ENCODE measurements at regions not wholly inside any gene's neighbourhood (a gene's known extent, or its start where the extent isn't known, plus 50 kb on each side); places are given as distances from the start of the nearest gene placed in this dataset.
"Not testable (repeated sequence)": the region's sequence is repeated elsewhere in the genome, so short reads cannot be mapped to it uniquely, and the experiment has no call there.

DNA sequence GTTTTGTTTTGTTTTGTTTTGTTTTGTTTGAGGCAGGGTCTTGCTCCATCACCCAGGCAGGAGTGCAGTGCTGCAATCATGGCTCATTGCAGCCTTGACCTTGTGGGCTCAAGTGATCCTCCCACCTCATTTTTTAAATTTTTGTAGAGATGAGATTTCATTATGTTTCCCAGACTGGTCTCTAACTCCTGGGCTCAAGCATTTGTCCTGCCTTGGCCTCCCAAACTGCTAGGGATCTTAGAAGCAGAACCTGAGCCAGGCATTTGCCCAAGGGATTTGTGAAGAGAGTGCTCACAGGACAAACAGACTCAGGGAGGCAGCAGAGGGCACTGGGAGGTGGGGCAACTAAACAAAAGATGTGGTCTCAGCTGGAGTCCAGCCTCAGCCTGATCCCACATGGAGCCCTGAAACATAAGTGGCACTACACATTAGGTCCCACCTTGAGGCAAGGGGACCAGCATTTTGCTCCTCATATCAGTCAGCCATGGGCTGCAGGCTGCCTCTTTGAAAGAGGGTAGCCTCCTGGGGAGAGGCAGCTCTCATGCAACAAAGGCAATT is 86.2 kb upstream of the CMKLR1 start:
- no peak overlapping the region for H3K4me3 ChIP-seq (ENCODE audit: low read depth, low read length)
- DNase-seq (ENCODE audit: low read depth) = peak; percentile 48
- TF ChIP-seq, protein P1, sequence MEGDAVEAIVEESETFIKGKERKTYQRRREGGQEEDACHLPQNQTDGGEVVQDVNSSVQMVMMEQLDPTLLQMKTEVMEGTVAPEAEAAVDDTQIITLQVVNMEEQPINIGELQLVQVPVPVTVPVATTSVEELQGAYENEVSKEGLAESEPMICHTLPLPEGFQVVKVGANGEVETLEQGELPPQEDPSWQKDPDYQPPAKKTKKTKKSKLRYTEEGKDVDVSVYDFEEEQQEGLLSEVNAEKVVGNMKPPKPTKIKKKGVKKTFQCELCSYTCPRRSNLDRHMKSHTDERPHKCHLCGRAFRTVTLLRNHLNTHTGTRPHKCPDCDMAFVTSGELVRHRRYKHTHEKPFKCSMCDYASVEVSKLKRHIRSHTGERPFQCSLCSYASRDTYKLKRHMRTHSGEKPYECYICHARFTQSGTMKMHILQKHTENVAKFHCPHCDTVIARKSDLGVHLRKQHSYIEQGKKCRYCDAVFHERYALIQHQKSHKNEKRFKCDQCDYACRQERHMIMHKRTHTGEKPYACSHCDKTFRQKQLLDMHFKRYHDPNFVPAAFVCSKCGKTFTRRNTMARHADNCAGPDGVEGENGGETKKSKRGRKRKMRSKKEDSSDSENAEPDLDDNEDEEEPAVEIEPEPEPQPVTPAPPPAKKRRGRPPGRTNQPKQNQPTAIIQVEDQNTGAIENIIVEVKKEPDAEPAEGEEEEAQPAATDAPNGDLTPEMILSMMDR (IDR thresholded peaks at IDR 0.05; ENCODE audit: insufficient read depth, low read depth, low read length) = no peak

DNA sequence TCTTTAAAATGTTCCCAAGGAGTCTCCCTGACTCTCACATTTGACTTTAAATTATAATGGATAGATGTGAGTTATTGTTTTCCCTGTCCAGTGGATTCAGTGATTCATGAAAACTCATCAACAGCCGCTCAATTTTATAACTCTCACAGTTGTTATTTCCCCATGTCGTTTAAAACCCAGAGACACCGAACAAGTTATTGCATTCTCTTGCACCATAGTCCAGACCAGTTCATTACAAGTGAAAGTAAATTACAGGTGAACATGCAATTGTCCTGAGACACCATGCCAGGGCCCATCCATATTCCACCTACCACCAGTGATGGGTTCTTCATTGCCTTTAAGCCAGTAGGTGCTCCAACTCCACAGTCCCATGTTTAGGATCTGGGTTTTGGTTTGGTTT is 85.7 kb upstream of the CMKLR1 start:
- DNase-seq (ENCODE audit: low read depth) = peak; percentile 47
- TF ChIP-seq, protein P1 (IDR thresholded peaks at IDR 0.05; ENCODE audit: insufficient read depth, low read depth, low read length) = no peak
- no peak overlapping the region for H3K4me3 ChIP-seq (ENCODE audit: low read depth, low read length)

DNA sequence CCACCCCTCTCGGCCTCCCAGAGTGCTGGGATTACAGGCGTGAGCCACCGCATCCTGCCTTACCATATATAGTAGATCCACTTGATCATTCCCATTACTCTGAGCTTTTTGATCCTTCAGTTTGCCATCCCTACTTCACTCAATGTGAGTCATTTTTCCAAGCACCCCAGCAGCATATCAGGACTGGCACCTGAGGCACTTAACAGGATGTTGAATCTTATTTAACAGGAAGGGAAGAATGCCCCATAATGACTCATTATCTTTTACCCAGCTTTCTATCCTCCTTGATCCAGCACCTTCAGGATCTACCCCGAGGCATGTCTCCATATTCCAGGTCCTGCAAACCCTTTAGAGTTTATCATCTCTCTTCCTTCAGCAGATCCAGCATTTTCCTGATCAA is 84.9 kb upstream of the CMKLR1 start:
- H3K4me3 ChIP-seq (ENCODE audit: low read depth, low read length) = no peak overlapping the region
- TF ChIP-seq, protein P1 (IDR thresholded peaks at IDR 0.05; ENCODE audit: insufficient read depth, low read depth, low read length) = no peak
- DNase-seq (ENCODE audit: low read depth) = no peak

DNA sequence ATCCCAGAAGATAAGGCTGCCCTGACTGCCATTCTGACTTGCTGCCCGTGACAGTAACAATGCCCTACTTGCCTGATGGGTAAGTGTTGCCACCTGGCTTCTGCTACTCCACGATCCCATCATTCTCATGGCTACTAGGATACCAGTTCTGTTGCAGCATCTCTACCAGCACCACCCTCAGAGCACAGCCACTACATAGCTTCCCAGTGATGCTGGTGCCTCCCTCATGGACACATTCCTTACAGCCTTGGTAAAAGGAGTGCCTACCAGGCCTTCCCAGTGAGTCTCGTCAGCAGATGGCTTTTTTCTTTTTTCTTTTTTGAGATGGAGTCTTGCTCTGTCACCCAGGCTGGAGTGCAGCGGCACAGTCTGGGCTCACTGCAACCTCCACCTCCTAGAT is 84.4 kb upstream of the CMKLR1 start:
- TF ChIP-seq, protein P1 (IDR thresholded peaks at IDR 0.05; ENCODE audit: insufficient read depth, low read depth, low read length) = no peak
- no peak for DNase-seq (ENCODE audit: low read depth)
- H3K4me3 ChIP-seq (ENCODE audit: low read depth, low read length) = no peak overlapping the region

DNA sequence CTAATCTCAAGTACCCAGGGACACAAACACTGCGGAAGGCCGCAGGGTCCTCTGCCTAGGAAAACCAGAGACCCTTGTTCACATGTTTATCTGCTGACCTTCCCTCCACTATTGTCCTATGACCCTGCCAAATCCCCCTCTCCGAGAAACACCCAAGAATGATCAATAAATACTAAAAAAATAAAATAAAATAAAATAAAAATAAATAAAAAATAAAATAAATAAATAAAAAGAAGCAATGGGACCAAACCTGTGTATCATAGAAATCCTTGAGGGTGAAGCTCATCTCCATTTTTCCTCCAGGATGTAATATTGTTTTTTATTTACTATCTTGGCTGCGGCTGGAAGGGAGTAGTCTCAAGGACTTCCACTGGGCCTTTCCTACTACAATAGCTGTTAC is 82.0 kb upstream of the CMKLR1 start:
- H3K4me3 ChIP-seq (ENCODE audit: low read depth, low read length); DNase-seq (ENCODE audit: low read depth): not testable (repeated sequence)

DNA sequence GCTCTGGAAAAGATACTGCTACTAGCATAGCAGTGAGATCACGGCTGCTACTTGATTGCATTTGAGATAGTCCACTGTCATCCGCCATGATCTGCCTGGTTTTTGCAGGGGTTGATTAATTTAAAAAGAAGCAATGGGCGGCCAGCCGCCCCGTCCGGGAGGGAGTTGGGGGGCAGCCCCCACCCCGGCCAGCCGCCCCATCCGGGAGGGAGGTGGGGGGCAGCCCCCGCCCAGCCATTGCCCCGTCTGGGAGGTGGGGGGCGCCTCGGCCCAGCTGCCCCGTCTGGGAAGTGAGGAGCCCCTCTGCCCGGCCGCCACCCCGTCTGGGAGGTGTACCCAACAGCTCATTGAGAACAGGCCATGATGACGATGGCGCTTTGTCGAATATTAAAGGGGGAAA is 81.3 kb upstream of the CMKLR1 start:
- DNase-seq (ENCODE audit: low read depth); H3K4me3 ChIP-seq (ENCODE audit: low read depth, low read length): not testable (repeated sequence)

DNA sequence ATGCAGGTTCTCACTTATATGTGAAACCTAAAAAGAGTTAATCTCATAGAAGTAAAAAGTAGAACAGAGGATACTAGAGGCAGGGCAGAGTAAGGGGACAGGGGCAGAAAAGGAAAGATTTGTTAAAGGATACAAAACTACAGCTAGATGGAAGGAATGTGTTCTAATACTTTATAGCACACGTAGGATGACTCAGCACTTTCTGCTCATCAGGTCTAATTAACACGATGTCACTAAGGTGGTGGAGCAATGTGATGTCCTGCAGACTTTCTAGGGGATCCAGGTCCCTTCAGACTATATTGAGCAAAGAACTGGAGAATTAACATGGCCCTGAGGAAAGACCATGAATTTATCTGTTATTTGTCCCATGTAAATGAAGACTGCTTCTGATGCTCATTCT is 80.8 kb upstream of the CMKLR1 start:
- H3K4me3 ChIP-seq (ENCODE audit: low read depth, low read length) = no peak overlapping the region
- peak; percentile 21 for DNase-seq (ENCODE audit: low read depth)
- TF ChIP-seq, protein P1 (IDR thresholded peaks at IDR 0.05; ENCODE audit: insufficient read depth, low read depth, low read length) = no peak

DNA sequence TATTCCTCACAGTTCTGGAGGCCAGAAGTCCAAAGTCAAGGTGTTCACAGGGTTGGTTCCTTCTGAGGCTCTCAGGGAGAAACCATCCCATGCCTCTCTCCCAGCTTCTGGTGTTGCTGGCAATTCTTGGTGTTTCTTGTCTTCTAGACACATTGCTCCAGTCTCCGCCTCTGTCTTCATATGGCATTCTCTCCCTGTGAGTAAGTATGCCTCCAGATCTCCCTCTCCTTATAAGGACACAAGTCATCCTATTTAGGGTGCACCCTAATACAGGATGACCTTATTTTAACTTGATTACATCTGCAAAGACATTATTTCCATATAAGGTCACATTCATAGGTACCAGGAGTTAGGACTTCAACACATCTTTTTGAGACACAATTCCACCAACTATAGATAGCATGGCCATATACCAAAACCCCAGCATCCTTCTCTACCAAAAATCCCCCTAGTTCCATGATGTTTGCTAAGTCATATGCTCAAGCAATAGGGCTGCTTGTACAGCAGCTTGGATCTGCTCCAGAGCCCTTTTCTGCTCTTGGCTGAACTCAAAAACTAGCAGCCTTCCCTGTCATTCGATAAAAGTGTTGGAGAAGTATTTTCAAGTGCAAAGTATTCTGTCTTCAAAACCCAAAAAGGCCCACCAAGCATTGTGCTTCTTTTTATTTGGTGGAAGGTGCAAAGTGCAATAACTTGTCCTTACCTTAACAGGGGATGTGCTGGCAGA is 79.2 kb upstream of the CMKLR1 start:
- TF ChIP-seq, protein P1 (IDR thresholded peaks at IDR 0.05; ENCODE audit: insufficient read depth, low read depth, low read length) = no peak
- DNase-seq (ENCODE audit: low read depth) = no peak
- H3K4me3 ChIP-seq (ENCODE audit: low read depth, low read length) = no peak overlapping the region
